Stimulated activated CD4-positive, alpha-beta T cell treated with anti-CD3 and anti-CD28 coated beads, Interleukin-12 subunit alpha, Interleukin-12 subunit beta, amount 100 ng/mL, for 48 hours (primary cell): ENCODE measurements at regions not wholly inside any gene's neighbourhood (a gene's known extent, or its start where the extent isn't known, plus 50 kb on each side); places are given as distances from the start of the nearest gene placed in this dataset.

Experiments
- DNase-seq, 3 donors: peaks; one replicate each; pipeline ENCODE4 v3.0.0-alpha.2; 2020; ENCODE audit warnings: low read depth in 2 of 3, low spot score in 1 of 3

GRCh38 chr10:84770824-84771223 lies 442.4 kb downstream of the CCSER2 start:
- no peak for DNase-seq

- no peak for DNase-seq
Measured at GRCh38 chr10:84783386-84783785, 455.0 kb downstream of the CCSER2 start.

DNA sequence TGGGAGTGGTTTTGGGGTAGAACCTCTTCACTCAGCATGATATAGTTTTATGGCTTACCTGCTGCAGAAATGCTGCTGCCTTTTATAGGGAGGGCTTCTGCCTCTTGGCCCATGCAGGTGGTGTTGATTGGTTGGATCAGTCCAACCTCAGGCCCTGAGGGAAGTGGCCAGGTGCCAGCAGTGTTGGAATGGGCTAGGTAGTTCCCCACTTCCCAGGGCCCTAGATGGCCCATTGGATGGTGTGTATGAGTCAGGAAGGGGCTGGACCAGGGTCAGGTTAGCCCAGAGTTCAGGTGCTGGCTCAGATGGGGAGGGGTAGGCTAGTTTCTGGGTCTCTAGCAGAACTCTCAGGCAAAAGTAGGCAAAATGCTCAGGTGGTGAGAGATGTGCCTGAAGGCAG lies 455.5 kb downstream of the CCSER2 start:
- no peak for DNase-seq

DNA sequence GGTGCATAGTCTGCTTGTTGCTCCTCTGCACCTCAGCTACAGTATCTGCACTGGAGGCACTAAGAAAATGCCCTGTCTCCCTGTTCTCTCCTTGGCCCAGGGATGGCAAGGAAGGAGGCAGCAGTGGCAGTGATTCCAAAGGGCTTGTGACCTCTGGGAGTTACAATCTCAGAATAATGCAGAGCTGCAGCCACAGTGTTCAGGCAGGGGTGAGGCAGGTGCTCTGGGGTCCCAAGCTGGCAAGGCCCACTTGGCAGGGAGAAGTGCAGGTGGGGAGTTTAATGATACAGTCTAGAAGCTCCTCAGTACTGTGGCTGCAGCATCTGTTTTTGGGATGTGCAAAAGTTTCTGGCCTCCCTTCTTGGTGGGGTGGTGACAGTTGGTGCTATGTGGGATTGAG lies 456.4 kb downstream of the CCSER2 start:
- no peak for DNase-seq

GRCh38 chr10:84789026-84789425 lies 460.6 kb downstream of the CCSER2 start:
- DNase-seq, result no peak

DNA sequence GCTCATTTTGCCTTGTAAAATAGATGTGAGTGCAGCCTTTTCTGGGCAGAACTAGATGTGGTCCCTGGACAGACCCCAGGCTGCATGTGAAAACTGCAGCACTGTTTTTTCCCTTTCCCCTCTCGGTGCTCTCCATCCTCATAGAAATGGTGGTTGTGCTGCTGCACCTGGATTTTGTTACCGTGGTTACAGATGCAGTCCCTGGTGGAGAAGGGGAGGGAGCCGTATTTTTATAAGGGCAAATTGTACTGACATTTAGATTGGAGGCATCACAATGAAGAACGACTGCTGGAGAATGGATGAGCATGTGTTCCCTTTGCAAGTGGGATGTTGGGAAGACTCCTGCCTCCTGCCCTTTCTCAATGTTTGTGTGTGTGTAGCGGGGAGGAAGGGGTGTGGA lies 469.9 kb downstream of the CCSER2 start:
- no peak for DNase-seq

DNA sequence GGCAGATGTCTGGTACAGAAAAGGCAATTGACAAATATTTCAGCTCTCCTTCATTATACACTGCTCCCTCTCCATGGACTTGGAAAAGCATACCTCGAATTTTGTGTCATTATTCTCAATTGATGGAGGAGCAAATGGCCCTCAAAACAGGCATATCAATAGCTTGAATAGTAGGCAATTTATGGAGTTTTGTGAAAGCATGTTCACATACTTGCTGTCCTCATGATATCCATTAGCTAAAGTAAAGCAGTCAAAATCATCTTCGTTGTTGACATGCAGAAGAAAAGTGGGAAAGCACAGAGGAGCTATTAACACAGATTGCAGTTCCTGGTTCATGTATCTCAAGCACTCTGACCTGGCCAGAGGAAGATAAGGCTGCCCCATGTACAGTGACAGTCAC lies 472.8 kb downstream of the CCSER2 start:
- DNase-seq, result no peak

DNA sequence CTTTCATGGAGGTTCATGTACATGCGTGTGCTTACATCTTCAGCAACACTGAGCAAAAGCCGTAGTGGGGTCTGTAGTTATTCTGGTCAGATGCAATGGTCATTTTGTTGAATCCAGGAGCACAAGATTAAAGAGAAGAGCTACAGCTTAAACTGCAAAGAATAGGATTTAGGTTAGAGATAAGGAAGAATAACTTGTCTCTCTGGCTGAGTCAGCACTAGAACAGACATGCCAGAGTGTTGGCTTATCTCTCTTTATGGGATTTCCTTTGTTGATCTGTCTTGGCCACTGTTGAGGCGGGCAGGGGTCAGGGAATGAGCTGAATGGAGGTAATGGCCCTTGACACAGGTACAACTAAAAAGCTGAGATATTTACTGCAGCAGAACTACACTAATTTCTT lies 473.5 kb downstream of the CCSER2 start:
- DNase-seq, result no peak

GRCh38 chr10:84805149-84805548 lies 476.8 kb downstream of the CCSER2 start:
- no peak for DNase-seq

DNA sequence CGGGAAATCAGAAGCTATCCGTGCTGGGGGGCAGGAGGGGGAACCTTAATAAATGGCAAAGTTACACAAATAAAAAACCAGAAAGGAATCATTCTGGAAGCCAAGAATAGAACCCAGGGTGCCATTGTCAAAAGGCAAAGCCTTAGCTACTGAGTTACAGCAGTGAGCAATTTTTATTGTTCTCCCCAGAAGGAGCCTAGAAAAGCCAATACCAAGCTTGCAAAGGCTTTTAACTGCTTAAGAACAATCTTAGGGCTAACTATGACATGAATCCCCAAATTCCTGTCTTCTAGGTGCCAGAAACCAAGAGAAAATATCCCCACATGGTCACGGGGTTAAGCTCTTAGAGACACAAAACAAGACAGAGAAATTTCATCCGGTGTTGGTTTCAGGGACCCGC lies 482.7 kb downstream of the CCSER2 start:
- DNase-seq, result no peak

DNA sequence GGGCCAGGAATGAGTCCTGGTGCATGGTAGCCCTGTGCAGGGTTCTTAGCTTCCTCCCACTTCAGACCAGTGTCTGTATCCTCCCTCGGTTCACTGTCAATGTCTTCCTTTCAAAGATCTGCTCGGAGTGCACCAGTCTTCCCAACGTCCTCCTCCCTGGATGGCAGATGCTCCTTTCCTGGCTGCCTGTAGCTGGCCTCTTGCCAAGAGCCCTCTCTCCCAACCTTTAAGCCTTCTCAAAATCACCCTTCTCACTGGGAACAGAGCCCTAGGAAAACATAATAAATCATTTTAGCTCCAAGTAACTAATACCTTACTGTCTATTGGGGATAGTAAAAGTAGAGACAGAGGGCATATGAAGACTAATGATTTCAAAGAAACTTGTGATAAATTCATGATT lies 490.6 kb downstream of the CCSER2 start:
- DNase-seq, result no peak

GRCh38 chr10:84820120-84820519 lies 491.7 kb downstream of the CCSER2 start:
- DNase-seq, result no peak

GRCh38 chr10:84820596-84820995 lies 492.2 kb downstream of the CCSER2 start:
- DNase-seq, result no peak

DNA sequence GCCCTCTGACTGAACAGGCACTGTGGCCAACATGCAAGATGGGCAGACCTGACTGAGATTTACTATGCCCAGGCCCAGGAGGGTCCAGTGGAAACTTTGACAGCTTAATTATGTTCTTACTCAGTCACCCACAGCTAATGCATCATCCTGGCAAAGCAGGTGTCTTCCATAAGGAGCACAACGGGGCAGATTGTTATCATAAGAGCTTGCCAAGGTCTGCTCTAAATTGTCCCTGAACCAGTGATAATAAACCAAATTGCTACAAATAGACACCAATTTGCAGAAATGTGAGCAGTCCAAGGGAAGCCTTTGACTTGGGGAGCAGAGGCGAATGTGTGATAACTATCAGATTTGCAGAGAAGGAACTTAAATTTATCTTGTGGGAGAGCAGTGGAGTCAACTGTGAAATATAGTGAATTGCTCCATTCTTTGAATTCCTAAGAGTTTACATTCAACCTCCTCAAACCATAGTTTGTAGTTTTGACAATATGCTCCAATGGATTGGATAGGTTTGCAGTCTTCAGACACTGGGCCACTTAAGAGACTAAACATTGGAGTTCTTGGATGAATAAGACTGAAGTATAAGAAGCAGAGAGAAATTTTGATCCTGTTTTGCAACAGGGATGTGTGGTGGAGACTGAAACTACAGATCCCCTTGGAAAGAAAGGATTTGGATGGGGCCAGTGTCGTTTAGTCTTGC lies 494.7 kb downstream of the CCSER2 start:
- DNase-seq, result no peak

DNA sequence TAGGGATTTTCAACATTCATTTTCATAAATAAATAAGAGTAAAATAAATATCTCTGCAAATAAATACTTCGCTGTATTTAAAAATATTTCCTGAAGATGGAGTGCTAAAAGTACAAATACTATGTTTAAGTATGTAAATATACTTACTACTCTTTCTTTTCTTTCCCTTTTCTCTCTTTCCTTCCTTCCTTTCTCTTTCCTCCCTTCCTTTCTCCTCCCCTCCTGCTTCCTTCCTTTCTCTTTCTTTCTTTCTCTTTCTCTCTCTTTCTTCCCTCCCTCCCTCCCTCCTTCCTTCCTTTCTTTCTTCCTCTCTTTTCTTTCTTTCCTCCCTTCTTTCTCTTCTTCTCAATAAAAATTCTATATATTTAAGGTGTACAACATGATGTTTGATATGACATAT lies 496.1 kb downstream of the CCSER2 start:
- DNase-seq, result no peak

- DNase-seq, result no peak
Measured at GRCh38 chr10:84825330-84825729, 496.9 kb downstream of the CCSER2 start.

GRCh38 chr10:84826704-84827103 lies 498.3 kb downstream of the CCSER2 start:
- DNase-seq, result no peak

- DNase-seq, result no peak
Measured at GRCh38 chr10:84829131-84829530, 500.7 kb downstream of the CCSER2 start.

DNA sequence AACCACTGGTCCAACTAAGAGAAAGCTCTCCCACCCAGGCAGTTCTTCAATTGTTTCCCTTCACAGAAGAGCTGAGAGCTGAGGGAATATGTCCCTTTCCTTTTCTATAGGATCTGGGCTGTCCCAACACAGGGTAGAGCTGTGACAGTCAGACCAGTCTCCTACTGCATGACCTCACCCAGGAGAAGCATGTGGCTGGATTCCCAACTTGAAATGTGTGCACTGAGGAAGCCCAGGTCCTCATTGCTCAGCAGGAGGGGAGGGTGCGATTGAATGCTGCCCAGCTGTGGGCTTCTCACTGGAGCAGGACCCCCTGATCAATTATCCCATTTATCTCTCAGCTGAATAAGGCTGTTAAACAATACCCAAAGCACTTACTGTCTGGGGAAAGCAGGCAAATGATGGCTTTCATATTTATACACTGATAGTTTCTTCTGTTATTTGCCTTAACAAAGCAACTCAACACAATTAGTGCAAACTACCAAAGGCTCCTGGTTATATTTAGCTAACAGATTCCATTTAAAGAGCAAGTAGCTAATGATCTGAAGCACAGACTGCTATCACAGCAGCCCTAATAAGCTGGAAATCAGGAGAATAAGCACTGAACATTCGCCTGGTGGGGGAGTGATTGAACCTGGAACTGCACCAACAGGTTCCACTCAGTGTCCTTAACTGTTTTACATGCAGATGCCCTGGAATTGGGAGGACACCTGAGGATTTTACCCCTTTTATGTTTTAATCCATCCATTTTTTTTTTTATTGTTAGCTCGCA lies 508.8 kb downstream of the CCSER2 start:
- no peak for DNase-seq

GRCh38 chr10:84837877-84838276 lies 509.5 kb downstream of the CCSER2 start:
- DNase-seq, result no peak

DNA sequence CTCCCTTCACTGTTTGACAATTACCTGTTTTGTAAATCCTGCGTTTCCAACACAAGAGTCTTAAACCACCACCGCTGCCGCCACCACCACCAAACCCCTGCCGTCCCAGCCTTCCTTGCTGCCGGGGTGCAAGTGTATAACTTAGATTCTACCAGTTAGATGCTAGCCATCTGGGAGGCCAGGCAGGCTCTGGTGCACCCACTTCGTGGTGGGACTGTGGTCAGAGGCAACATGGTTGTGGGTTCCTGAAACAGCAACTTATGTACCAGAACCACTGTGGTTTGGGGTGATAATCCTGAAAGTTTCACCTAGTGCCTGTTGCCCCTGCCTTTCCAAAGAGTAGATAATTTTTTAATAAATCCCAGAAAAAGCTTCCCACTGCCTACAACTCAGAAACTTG lies 510.5 kb downstream of the CCSER2 start:
- DNase-seq, result no peak

- no peak for DNase-seq
Measured at GRCh38 chr10:84842593-84842992, 514.2 kb downstream of the CCSER2 start.

- DNase-seq, result no peak
Measured at GRCh38 chr10:84844461-84844860, 516.1 kb downstream of the CCSER2 start.
